Liver (tissue), 8 donors: ENCODE measurements at regions not wholly inside any gene's neighbourhood (a gene's known extent, or its start where the extent isn't known, plus 50 kb on each side); places are given as distances from the start of the nearest gene placed in this dataset.

ENCODE experiments used
- DNase-seq: peaks from one replicate; pipeline ENCODE4 v3.0.0-alpha.2; 2017; ENCODE audit warnings: low spot score
- H3K27ac ChIP-seq, 2 donors: one replicate each; pipeline ENCODE4 v1.7.0; 2013; ENCODE audit warnings: inconsistent platforms in 2 of 2, low read length in 2 of 2, control low read depth in 1 of 2, low read depth in 1 of 2, mild to moderate bottlenecking in 1 of 2
- H3K27me3 ChIP-seq, 4 donors: one replicate each; pipeline versions ENCODE4 v1.6.1 to v1.7.0; 2013; ENCODE audit warnings: low read length in 3 of 4, inconsistent platforms in 1 of 4, mild to moderate bottlenecking in 1 of 4, moderate library complexity in 1 of 4; ENCODE audit not compliant: control insufficient read depth in 4 of 4, insufficient read depth in 4 of 4
- H3K36me3 ChIP-seq, 4 donors: one replicate each; pipeline versions ENCODE4 v1.6.1 to v1.7.0; 2013; ENCODE audit warnings: low read length in 3 of 4, mild to moderate bottlenecking in 3 of 4, low read depth in 1 of 4, moderate library complexity in 1 of 4; ENCODE audit not compliant: control insufficient read depth in 4 of 4, insufficient read depth in 3 of 4
- H3K4me1 ChIP-seq, 4 donors: one replicate each; pipeline versions ENCODE4 v1.6.1 to v1.7.0; 2013; ENCODE audit warnings: low read length in 3 of 4, mild to moderate bottlenecking in 3 of 4, moderate library complexity in 1 of 4; ENCODE audit not compliant: control insufficient read depth in 4 of 4, insufficient read depth in 4 of 4
- H3K4me3 ChIP-seq, 3 donors: one replicate each; pipeline versions ENCODE4 v1.6.1 to v1.7.0; 2013; ENCODE audit warnings: low read length in 3 of 3, control low read depth in 1 of 3, low read depth in 1 of 3, mild to moderate bottlenecking in 1 of 3
- H3K9ac ChIP-seq, 2 donors: one replicate each; pipeline ENCODE4 v1.7.0; 2013; ENCODE audit warnings: low read length in 2 of 2, mild to moderate bottlenecking in 2 of 2, moderate library complexity in 2 of 2, control low read depth in 1 of 2, low read depth in 1 of 2
- H3K9me3 ChIP-seq, 4 donors: one replicate each; pipeline versions ENCODE4 v1.6.1 to v1.7.0; 2013; ENCODE audit warnings: low read length in 3 of 4; ENCODE audit not compliant: control insufficient read depth in 4 of 4
- ATF3 ChIP-seq: IDR thresholded peaks from 2 replicates; pipeline ENCODE4 v1.6.1; 2016; ENCODE audit warnings: antibody characterized with exemption
- CTCF ChIP-seq: fragments of 150-350 bp; IDR thresholded peaks from 2 replicates; pipeline ENCODE4 v1.5.1; 2017; ENCODE audit warnings: improper control_type of control experiment, low read depth, low read length; ENCODE audit not compliant: missing input control
- EGR1 ChIP-seq, 2 donors: IDR thresholded peaks; 2 replicates each; pipeline ENCODE4 v1.6.1; 2016 to 2018; ENCODE audit warnings: antibody characterized with exemption in 2 of 2, low read depth in 2 of 2
- FOXA1 ChIP-seq: IDR thresholded peaks from 2 replicates; pipeline ENCODE4 v1.6.1; 2016; ENCODE audit warnings: antibody characterized with exemption
- GABPA ChIP-seq, 2 donors: IDR thresholded peaks in 1 of 2; conservative IDR thresholded peaks in 1 of 2; 2 replicates each; pipeline ENCODE4 v1.6.1; 2016; ENCODE audit warnings: antibody characterized with exemption in 2 of 2, mild to moderate bottlenecking in 1 of 2, moderate library complexity in 1 of 2
- HNF4A ChIP-seq, 2 donors: conservative IDR thresholded peaks; 2 replicates each; pipeline ENCODE4 v1.6.1; 2016; ENCODE audit warnings: antibody characterized with exemption in 2 of 2, mild to moderate bottlenecking in 2 of 2
- HNF4G ChIP-seq: IDR thresholded peaks from 2 replicates; pipeline ENCODE4 v1.6.1; 2016; ENCODE audit warnings: antibody characterized with exemption
- JUND ChIP-seq, 2 donors: IDR thresholded peaks; 2 replicates each; pipeline ENCODE4 v1.6.1; 2016; ENCODE audit warnings: antibody characterized with exemption in 2 of 2
- MAX ChIP-seq: IDR thresholded peaks from 2 replicates; pipeline ENCODE4 v1.6.1; 2016; ENCODE audit warnings: antibody characterized with exemption
- NR2F2 ChIP-seq: IDR thresholded peaks from 2 replicates; pipeline ENCODE4 v1.6.1; 2016; ENCODE audit warnings: antibody characterized with exemption
- RAD21 ChIP-seq, 2 donors: IDR thresholded peaks; 2 replicates each; pipeline ENCODE4 v1.6.1; 2016; ENCODE audit warnings: antibody characterized with exemption in 2 of 2, mild to moderate bottlenecking in 2 of 2
- REST ChIP-seq: IDR thresholded peaks from 2 replicates; pipeline ENCODE4 v1.6.1; 2016; ENCODE audit warnings: antibody characterized with exemption, mild to moderate bottlenecking
- RXRA ChIP-seq, 2 donors: IDR thresholded peaks; 2 replicates each; pipeline ENCODE4 v1.6.1; 2017 to 2018; ENCODE audit warnings: antibody characterized with exemption in 2 of 2, mild to moderate bottlenecking in 1 of 2
- SP1 ChIP-seq: IDR thresholded peaks from 2 replicates; pipeline ENCODE4 v1.6.1; 2018; ENCODE audit warnings: antibody characterized with exemption, mild to moderate bottlenecking
- TAF1 ChIP-seq: conservative IDR thresholded peaks from 2 replicates; pipeline ENCODE4 v1.6.1; 2016; ENCODE audit warnings: antibody characterized with exemption, mild to moderate bottlenecking
- YY1 ChIP-seq: IDR thresholded peaks from 2 replicates; pipeline ENCODE4 v1.6.1; 2016; ENCODE audit warnings: antibody characterized with exemption, mild to moderate bottlenecking
- WGBS: extraction: QIAGEN DNeasy Blood & Tissue Kit; methylation state at CpG from one replicate; pipeline ENCODE4 v1.1.7; 2013; 5-methylcytosine and 5-hydroxymethylcytosine counted together
- donor health status: healthy.
- donor health status: healthy.
- donor health status: healthy.
- donor health status: healthy.
- donor health status: healthy.

- Histone ChIP-seq H3K9ac (no peak overlapping the region), H3K27me3 (no peaks in the 10 kb centered on the region), H3K4me1 (no peaks in the 10 kb centered on the region), H3K4me3 (no peak overlapping the region), H3K9me3 (peaks cover 0 to 12% (median 3%) of the 10 kb centered on the region in 4 donors), H3K27ac (no peak overlapping the region), H3K36me3 (peaks cover 0 to 2% (median 0%) of the 10 kb centered on the region in 4 donors)
- DNase-seq = no peak
- TF ChIP-seq HNF4G (no peak), YY1 (no peak), ATF3 (no peak), GABPA (IDR thresholded peaks at IDR 0.05 in 1 of 2, conservative IDR thresholded peaks at IDR 0.05 in 1 of 2) (no peak), RAD21 (IDR thresholded peaks at IDR 0.05) (no peak), SP1 (no peak), CTCF (no peak)
- WGBS = 53% methylated on average over 1 of the region's 1 CpG
These were observed 855.6 kb downstream of the TBC1D32 start for GRCh38 chr6:120478650-120479049.

GRCh38 chr6:120473804-120474203 is 860.5 kb downstream of the TBC1D32 start:
- H3K4me3 ChIP-seq = no peak overlapping the region
- no peak for DNase-seq
- H3K27me3 ChIP-seq = no peaks in the 10 kb centered on the region
- WGBS = 38% methylated on average over 2 of the region's 2 CpGs
- H3K36me3 ChIP-seq = no peaks in the 10 kb centered on the region
- TF ChIP-seq ATF3 = no peak
- no peak for TF ChIP-seq SP1
- TF ChIP-seq YY1 = no peak
- TF ChIP-seq HNF4G = no peak
- no peak for TF ChIP-seq REST
- TF ChIP-seq MAX = no peak
- no peak for TF ChIP-seq RAD21 (IDR thresholded peaks at IDR 0.05)
- TF ChIP-seq JUND (IDR thresholded peaks at IDR 0.05) = no peak
- no peak for TF ChIP-seq HNF4A (conservative IDR thresholded peaks at IDR 0.05)
- no peak for TF ChIP-seq FOXA1
- peaks cover 2 to 7% (median 6%) of the 10 kb centered on the region in 4 donors for H3K9me3 ChIP-seq
- H3K27ac ChIP-seq = no peak overlapping the region
- no peaks in the 10 kb centered on the region for H3K4me1 ChIP-seq
- no peak overlapping the region for H3K9ac ChIP-seq

GRCh38 chr6:120468486-120468885 is 865.8 kb downstream of the TBC1D32 start:
- Histone ChIP-seq H3K27ac (no peak overlapping the region), H3K36me3 (no peaks in the 10 kb centered on the region), H3K9me3 (peaks cover 0 to 6% (median 1%) of the 10 kb centered on the region in 4 donors), H3K4me1 (no peaks in the 10 kb centered on the region), H3K9ac (no peak overlapping the region), H3K27me3 (no peaks in the 10 kb centered on the region), H3K4me3 (no peak overlapping the region)
- no peak for DNase-seq
- WGBS = 78% methylated on average over 1 of the region's 1 CpG
- TF ChIP-seq REST (no peak), GABPA (IDR thresholded peaks at IDR 0.05 in 1 of 2, conservative IDR thresholded peaks at IDR 0.05 in 1 of 2) (no peak), ATF3 (no peak), TAF1 (no peak), EGR1 (IDR thresholded peaks at IDR 0.05; ENCODE audit: low read depth in 2 of 2) (no peak), JUND (IDR thresholded peaks at IDR 0.05) (no peak), MAX (no peak), RXRA (IDR thresholded peaks at IDR 0.05) (no peak), HNF4G (no peak), NR2F2 (no peak)
